DOHH2 (cell line): ENCODE measurements at regions not wholly inside any gene's neighbourhood (a gene's known extent, or its start where the extent isn't known, plus 50 kb on each side); places are given as distances from the start of the nearest gene placed in this dataset.

ENCODE experiments used
- CTCF ChIP-seq: fragments of 200-600 bp; sonication (generic); IDR thresholded peaks from one replicate; pipeline ENCODE4 v1.5.1; 2014; ENCODE audit warnings: antibody characterized with exemption, mild to moderate bottlenecking, low read depth, low read length; ENCODE audit not compliant: poor library complexity, severe bottlenecking
- EZH2phosphoT487 ChIP-seq: fragments of 200-600 bp; sonication (generic); IDR thresholded peaks from 2 replicates; pipeline ENCODE4 v1.6.1; 2017; ENCODE audit warnings: borderline replicate concordance, mild to moderate bottlenecking, antibody characterized with exemption, low read length, moderate library complexity, mixed read lengths

GRCh38 chr4:134552063-134552462, 350.5 kb upstream of the PABPC4L start:
- TF ChIP-seq CTCF (no peak), EZH2phosphoT487 (no peak)
